Activated CD8-positive, alpha-beta memory T cell treated with anti-CD3 and anti-CD28 coated beads, Interleukin-2, amount 10 ng/mL, durations not matched to agents 7 days and 5 days (primary cell): ENCODE measurements at regions not wholly inside any gene's neighbourhood (a gene's known extent, or its start where the extent isn't known, plus 50 kb on each side); places are given as distances from the start of the nearest gene placed in this dataset.
"Not testable (repeated sequence)": the region's sequence is repeated elsewhere in the genome, so short reads cannot be mapped to it uniquely, and the experiment has no call there.

Source experiments
- ATAC-seq: fragments of 150-1000 bp; cut with Tn5 transposase; one replicate; pipeline ENCODE4 v1.10.0; 2021; ENCODE audit warnings: moderate library complexity
- CTCF ChIA-PET: fragments of 350-600 bp; sonication (Branson Sonifier 250); formaldehyde crosslinking; loops from one replicate; lab custom pipeline; 2021; ENCODE audit warnings: antibody characterized with exemption; lab: Charles Lee
- DNase-seq: peaks from one replicate; pipeline ENCODE4 v3.0.0-alpha.2; 2020
- H3K27ac Mint-ChIP-seq: one replicate; pipeline ENCODE4 v1.8.0; 2021; ENCODE audit warnings: mild to moderate bottlenecking, mixed read lengths
- H3K27me3 Mint-ChIP-seq: one replicate; pipeline ENCODE4 v1.8.0; 2021; ENCODE audit warnings: mixed read lengths
- H3K36me3 Mint-ChIP-seq: one replicate; pipeline ENCODE4 v1.8.0; 2021; ENCODE audit warnings: mild to moderate bottlenecking, mixed read lengths
- H3K4me1 Mint-ChIP-seq: one replicate; pipeline ENCODE4 v1.8.0; 2021; ENCODE audit warnings: mixed read lengths
- H3K4me3 Mint-ChIP-seq: one replicate; pipeline ENCODE4 v1.8.0; 2021; ENCODE audit warnings: mild to moderate bottlenecking, moderate library complexity, mixed read lengths
- H3K9me3 Mint-ChIP-seq: one replicate; pipeline ENCODE4 v1.8.0; 2022; ENCODE audit warnings: low read depth, mixed read lengths

DNA sequence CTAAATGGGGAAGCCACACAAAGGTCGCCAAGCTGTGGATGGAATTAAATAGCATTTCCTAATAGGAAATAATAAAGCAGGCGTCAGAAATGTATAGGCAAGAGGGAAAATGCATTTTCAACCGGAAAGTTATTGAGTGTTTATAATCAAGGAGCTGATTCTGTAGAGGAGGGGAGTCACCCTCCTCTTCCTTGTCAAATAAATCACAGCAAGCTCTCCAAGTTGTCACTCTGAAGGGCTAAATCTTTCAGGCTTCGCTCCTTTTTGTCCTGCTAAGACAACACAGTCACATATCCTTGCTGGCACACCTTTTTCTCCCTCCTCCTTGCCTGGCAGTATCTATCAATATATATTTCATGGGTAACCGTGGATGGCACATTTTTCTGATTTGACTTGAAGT is 338.4 kb downstream of the SATB1 start:
- ATAC-seq (no peak), DNase-seq (no peak)
- peaks cover 26% of the 10 kb centered on the region for H3K27me3 Mint-ChIP-seq
- no peak overlapping the region for H3K27ac Mint-ChIP-seq
- H3K4me1 Mint-ChIP-seq, result peaks cover 10% of the 10 kb centered on the region
- H3K4me3 Mint-ChIP-seq, result no peak overlapping the region
- H3K36me3 Mint-ChIP-seq, result no peaks in the 10 kb centered on the region
- no peaks in the 10 kb centered on the region for H3K9me3 Mint-ChIP-seq
- CTCF ChIA-PET, result no interaction called here

DNA sequence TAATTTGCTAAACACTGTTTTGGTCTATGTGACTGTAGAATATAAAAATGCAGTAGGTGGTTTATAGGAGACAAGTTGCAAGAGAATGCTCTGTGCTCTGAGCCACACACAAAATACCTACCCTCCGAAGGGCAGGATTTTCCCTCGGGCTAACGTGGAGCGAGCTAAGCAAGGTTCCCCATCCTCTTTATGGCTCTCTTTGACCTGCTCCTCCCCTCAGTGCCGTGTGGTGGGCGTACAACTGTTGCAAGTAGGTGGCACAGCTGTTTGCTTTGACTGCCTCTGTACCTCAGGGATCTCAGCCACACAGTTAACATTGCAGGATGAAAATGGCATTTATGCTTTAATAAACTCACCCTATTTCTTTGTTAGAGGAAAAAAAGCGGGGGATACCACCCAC is 339.1 kb downstream of the SATB1 start:
- peaks cover 10% of the 10 kb centered on the region for H3K4me1 Mint-ChIP-seq
- H3K27me3 Mint-ChIP-seq, result peaks cover 28% of the 10 kb centered on the region
- H3K9me3 Mint-ChIP-seq, result no peaks in the 10 kb centered on the region
- no peak overlapping the region for H3K4me3 Mint-ChIP-seq
- DNase-seq, result no peak
- H3K36me3 Mint-ChIP-seq, result no peaks in the 10 kb centered on the region
- CTCF ChIA-PET, result no interaction called here
- H3K27ac Mint-ChIP-seq, result no peak overlapping the region
- no peak for ATAC-seq

DNA sequence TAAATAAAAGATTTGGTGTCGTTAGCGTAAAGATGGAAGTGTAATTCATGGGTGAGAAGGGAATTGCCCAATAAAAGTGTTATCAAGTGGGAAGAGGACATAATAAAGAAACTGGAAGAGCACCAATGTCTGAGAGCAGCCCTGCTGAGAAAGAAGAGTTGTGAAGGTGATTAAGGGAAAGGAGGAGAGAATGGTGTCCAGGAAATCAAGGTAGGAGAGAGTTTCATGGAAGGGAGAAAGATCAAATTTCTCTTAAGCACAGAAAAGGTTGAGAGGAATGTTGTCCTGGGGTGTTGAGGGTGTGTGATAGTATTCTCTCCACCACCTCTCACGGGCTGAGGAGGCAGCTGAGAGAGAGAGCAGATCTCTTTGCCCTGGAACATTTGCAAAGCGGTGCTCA is 339.7 kb downstream of the SATB1 start:
- Mint-ChIP-seq H3K27me3 (peaks cover 25% of the 10 kb centered on the region), H3K9me3 (no peaks in the 10 kb centered on the region), H3K4me3 (no peak overlapping the region), H3K36me3 (no peaks in the 10 kb centered on the region), H3K27ac (no peak overlapping the region), H3K4me1 (peaks cover 10% of the 10 kb centered on the region)
- DNase-seq (no peak), ATAC-seq (no peak)
- CTCF ChIA-PET, result no interaction called here

DNA sequence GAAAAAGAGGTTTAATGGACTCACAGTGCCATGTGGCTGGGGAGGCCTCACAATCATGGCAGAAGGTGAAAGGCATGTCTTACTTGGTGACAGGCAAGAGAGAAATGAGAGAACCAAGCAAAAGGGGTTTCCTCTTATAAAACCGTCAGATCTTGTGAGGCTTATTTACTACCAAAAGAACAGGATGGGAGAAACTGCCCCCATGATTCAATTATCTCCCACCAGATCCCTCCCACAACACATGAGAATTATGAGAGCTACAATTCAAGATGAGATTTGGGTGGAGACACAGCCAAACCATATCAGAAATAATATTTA is 340.8 kb upstream of the TBC1D5 start:
- H3K4me1 Mint-ChIP-seq, CTCF ChIA-PET, DNase-seq, H3K9me3 Mint-ChIP-seq, H3K4me3 Mint-ChIP-seq, H3K27ac Mint-ChIP-seq, H3K36me3 Mint-ChIP-seq, ATAC-seq: not testable (repeated sequence)
- peaks cover 28% of the 10 kb centered on the region for H3K27me3 Mint-ChIP-seq

DNA sequence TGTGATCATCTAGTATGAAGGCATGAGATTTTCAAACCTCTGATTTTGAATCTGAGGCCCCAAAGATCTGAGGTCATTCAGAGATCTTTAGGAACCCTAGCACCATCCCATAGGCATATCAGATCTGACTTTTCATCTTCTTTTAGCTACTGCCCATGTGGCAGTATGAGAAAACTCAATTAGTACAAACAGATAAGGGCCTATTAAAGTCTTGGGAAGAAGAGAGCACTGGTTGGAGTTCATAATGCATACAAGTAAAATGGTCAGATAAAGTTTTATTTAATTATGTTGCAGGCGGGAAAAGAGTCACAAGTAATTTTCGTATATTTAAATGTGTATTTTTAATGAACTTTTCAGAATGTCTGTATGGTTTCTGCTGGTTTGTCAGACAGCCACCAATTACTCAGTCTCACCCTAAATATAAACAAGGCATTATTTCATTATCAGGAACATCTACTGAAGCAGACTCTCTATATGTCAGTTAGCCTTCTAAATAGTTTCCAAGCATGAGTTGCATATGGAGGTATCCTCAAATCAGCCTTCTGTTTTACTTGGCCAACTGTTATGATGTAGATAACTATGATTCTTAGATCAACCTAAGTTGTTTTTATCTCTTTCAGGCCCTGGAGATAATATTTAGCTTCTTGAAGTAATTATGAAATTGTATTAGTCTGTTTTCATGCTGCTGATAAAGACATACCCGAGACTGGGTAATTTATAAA is 340.3 kb upstream of the TBC1D5 start:
- no peaks in the 10 kb centered on the region for H3K36me3 Mint-ChIP-seq
- peaks cover 1% of the 10 kb centered on the region for H3K4me1 Mint-ChIP-seq
- H3K9me3 Mint-ChIP-seq, result no peaks in the 10 kb centered on the region
- no peak overlapping the region for H3K4me3 Mint-ChIP-seq
- DNase-seq (no peak), ATAC-seq (no peak)
- no peak overlapping the region for H3K27ac Mint-ChIP-seq
- CTCF ChIA-PET, result no interaction called here
- peaks cover 28% of the 10 kb centered on the region for H3K27me3 Mint-ChIP-seq

DNA sequence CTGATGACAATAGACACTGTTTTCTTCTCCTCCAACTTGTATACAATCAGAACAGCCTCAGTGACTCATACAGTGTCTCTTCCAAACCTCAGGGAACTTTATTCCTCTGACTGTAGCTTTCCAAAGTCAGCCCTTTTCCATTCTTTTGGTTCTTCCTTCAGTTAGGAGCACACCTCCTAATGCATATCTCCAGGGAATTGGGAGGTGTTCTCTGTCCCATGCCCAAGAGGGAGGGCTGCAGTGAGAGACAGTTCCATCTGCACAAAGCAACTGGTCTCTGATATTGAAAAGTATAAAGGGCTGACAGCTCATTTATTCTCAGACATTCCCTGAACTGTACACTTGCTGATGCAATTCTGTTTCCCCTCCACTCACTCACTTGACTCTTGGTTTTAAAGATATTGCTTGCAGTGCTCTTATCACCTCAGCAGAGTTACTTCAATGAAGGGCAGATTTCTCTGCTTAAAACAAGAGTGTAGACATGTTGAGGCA is 337.8 kb upstream of the TBC1D5 start:
- CTCF ChIA-PET, result no interaction called here
- Mint-ChIP-seq H3K36me3 (no peaks in the 10 kb centered on the region), H3K4me1 (no peaks in the 10 kb centered on the region), H3K27ac (no peak overlapping the region), H3K27me3 (peaks cover 16% of the 10 kb centered on the region), H3K4me3 (no peak overlapping the region), H3K9me3 (no peaks in the 10 kb centered on the region)
- no peak for DNase-seq
- ATAC-seq, result no peak

DNA sequence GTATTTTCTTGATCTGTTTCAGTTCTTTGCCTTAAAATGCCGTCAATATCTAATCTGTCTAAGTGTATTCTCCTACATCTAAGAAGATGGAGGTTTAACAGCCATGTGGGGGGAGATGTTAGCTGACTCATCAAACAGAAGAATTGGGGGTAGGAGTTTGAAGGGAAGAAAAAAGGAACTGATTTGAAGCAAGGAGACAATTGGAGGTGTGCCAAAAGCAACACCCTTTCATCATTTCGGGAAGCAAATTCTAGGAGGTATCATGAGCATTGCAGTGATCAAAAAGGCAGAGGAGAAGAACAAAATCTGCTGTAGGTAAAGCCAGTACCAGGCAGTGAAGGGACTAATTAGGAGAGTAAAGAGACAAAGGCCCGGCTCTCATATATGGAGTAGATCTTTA is 337.3 kb upstream of the TBC1D5 start:
- DNase-seq, result no peak
- Mint-ChIP-seq H3K4me1 (no peaks in the 10 kb centered on the region), H3K9me3 (no peaks in the 10 kb centered on the region), H3K36me3 (no peaks in the 10 kb centered on the region), H3K27ac (no peak overlapping the region), H3K27me3 (peaks cover 15% of the 10 kb centered on the region), H3K4me3 (no peak overlapping the region)
- CTCF ChIA-PET, result no interaction called here
- ATAC-seq, result no peak

DNA sequence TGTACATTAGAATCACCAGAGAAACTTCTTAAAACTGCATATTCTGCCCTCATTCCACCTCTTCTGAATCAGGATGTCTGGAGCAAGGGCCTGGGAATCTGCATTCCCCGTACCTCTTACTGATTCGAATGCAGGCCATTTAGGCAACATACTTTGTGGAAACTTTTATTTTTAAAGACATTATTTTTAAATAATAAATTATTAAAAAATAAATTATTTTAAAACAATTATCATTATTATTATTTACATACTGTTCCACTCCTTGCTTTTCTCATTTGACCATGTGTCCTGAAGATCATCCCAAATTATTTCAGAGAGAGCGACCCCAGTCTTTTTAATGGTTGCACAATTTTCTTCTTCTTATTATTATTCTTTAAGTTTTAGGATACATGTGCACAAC is 336.6 kb upstream of the TBC1D5 start:
- Mint-ChIP-seq H3K9me3 (no peaks in the 10 kb centered on the region), H3K27ac (no peak overlapping the region), H3K4me3 (no peak overlapping the region), H3K4me1 (no peaks in the 10 kb centered on the region), H3K27me3 (peaks cover 13% of the 10 kb centered on the region), H3K36me3 (no peaks in the 10 kb centered on the region)
- CTCF ChIA-PET, result no interaction called here
- ATAC-seq (no peak), DNase-seq (no peak)

DNA sequence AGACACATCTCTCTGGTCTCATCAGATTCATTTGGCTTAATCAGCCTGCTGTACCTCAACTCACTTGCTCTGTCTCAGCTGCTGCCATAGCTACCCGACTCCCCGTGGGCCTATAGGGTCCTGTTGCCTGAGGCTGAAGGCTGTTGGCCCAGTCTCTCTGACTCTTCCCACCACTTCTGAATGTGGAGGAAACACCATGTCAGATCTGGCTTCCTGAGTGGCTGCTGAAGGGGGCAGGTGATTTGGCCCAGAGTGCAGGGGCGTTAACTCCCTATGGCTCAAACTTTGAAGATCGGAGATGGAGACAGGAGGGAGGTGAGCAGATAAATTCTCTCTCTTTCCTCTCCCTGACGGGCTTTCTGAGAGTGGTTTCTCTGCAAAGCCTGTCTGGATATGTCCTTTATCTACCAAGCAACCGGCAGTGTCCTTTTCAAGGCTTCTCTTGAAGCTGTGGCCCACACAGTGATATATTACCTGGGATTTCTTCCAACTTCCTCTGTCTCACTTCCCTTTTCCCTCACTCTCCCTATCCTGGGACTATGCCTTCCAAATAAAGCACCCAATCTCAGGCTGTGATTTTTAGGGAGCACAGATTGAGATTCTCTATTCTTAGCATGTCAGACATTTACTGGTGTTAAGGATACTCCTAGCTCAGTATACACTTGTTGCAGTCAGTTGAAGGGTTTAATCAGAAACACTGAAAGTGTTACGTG is 334.9 kb upstream of the TBC1D5 start:
- no peaks in the 10 kb centered on the region for H3K36me3 Mint-ChIP-seq
- H3K4me1 Mint-ChIP-seq, result no peaks in the 10 kb centered on the region
- peaks cover 13% of the 10 kb centered on the region for H3K27me3 Mint-ChIP-seq
- H3K4me3 Mint-ChIP-seq, result no peak overlapping the region
- CTCF ChIA-PET, result no interaction called here
- no peak for ATAC-seq
- no peak overlapping the region for H3K27ac Mint-ChIP-seq
- H3K9me3 Mint-ChIP-seq, result no peaks in the 10 kb centered on the region
- no peak for DNase-seq

DNA sequence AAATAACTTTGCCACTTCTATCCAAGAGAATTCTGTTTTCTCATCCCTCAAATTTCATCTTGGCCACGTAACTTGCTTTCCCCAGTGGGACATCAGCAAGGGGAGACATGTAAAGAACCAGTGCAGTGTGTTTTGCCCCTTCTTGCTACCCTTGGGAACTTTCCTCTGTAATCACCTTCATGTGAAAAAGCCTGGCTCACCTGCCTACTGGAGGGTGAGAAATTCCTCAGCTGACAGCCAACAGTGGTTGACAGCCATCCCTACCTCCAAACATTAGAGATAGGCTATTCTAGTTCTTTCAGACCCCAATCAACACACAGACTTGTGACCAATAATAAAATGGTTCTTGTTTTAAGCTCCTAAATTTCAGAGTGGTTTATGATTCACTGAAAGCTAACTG is 333.9 kb upstream of the TBC1D5 start:
- Mint-ChIP-seq H3K36me3 (no peaks in the 10 kb centered on the region), H3K27ac (no peak overlapping the region), H3K27me3 (peaks cover 8% of the 10 kb centered on the region)

DNA sequence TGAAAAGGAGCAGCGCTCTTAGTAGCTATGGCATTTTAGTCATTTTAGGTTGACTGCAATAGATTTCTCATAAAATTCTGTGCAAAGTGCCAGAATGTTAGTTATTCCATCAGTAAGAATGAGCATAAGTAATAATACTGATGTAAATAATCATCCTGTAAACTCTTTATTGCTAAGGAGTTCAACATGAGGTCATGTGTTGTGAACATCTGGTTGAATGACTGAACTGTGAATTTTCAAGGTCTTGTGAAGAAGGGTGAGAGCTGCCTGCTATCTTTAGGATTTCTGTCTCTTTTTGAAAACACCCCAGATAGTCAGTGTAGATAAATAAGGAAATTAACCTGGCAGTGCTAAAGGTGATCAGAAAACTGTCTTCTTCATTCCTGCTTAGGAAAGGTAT is 333.4 kb upstream of the TBC1D5 start:
- Mint-ChIP-seq H3K4me3 (no peak overlapping the region), H3K36me3 (no peaks in the 10 kb centered on the region), H3K9me3 (no peaks in the 10 kb centered on the region), H3K27ac (no peak overlapping the region), H3K4me1 (no peaks in the 10 kb centered on the region), H3K27me3 (peaks cover 8% of the 10 kb centered on the region)
- ATAC-seq (no peak), DNase-seq (no peak)
- CTCF ChIA-PET, result interaction anchor here (0.7 kb wide), 1 partner anchor 799 kb away, joined by 3 read pairs; no protein-coding TSS in a partner anchor

More for the DNA sequence above, 333.9 kb upstream of the TBC1D5 start:
- DNase-seq (no peak), ATAC-seq (no peak)
- no peak overlapping the region for H3K4me3 Mint-ChIP-seq
- CTCF ChIA-PET, result interaction anchor here (0.7 kb wide), 1 partner anchor 798 kb away, joined by 3 read pairs; no protein-coding TSS in a partner anchor
- no peaks in the 10 kb centered on the region for H3K9me3 Mint-ChIP-seq
- no peaks in the 10 kb centered on the region for H3K4me1 Mint-ChIP-seq

DNA sequence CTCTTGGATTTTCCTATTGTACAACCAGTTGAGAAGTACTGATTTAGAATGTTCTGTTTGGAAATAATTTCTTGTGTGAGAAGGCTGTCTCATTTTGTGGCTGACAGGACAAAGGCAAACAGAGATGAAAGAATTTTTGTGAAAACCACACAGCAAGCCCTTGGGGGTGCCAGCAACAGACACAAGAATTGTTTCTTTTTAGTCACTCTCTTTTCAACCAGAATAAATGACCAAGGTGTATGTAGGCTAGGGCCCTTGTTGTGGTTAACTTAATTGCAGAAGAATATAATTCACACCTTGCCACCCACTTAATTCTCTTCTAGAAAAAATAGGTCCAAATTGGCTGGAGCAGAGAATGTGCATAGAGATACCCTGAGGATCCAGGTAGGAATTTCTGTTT is 329.4 kb upstream of the TBC1D5 start:
- no peak overlapping the region for H3K4me3 Mint-ChIP-seq
- no peak overlapping the region for H3K27ac Mint-ChIP-seq
- ATAC-seq (no peak), DNase-seq (no peak)
- no peaks in the 10 kb centered on the region for H3K4me1 Mint-ChIP-seq
- CTCF ChIA-PET, result no interaction called here
- no peaks in the 10 kb centered on the region for H3K27me3 Mint-ChIP-seq
- H3K9me3 Mint-ChIP-seq, result no peaks in the 10 kb centered on the region
- H3K36me3 Mint-ChIP-seq, result no peaks in the 10 kb centered on the region

DNA sequence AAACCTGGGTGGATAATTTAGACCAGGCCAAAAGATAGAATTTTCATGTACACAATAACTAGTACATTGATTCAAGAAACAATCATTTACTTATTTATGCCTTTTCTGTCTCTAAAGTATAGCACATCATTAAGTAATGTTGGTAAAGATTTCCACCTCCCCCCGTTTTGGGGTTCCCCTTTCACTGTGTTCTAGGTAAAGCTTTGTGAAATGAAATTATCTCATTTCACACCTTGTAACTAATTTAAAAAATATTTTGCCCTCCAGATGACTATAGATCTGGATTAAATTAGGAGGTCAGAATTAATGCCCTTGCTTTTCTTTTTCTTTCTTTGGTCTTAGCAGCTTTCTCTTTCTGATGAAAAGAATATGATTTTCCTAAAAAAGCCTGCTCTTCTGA is 328.5 kb upstream of the TBC1D5 start:
- H3K4me3 Mint-ChIP-seq, result no peak overlapping the region
- H3K27ac Mint-ChIP-seq, result no peak overlapping the region
- no peaks in the 10 kb centered on the region for H3K27me3 Mint-ChIP-seq
- DNase-seq (no peak), ATAC-seq (no peak)
- no peaks in the 10 kb centered on the region for H3K4me1 Mint-ChIP-seq
- H3K9me3 Mint-ChIP-seq, result no peaks in the 10 kb centered on the region
- H3K36me3 Mint-ChIP-seq, result no peaks in the 10 kb centered on the region
- CTCF ChIA-PET, result no interaction called here

DNA sequence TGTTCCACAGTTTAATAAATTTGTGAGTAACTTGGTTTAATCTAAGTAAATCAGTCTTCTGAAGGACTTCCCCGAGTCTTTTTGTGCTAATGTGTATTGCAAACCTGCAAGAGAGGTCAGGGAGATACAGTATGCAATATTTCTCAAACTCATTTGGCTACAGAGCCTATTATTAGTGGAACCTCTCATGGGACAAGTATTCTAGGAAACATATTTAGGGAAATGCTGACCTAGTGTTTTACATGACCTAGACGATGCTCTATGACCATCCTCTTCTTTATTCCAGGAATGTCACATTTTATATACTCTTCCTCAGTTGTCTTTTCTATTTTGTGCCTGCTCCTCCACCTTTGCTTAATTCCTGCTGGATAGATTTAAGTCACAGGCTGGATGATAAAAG is 327.8 kb upstream of the TBC1D5 start:
- CTCF ChIA-PET, result no interaction called here
- no peaks in the 10 kb centered on the region for H3K4me1 Mint-ChIP-seq
- no peak for ATAC-seq

More for the DNA sequence above, 327.8 kb upstream of the TBC1D5 start:
- Mint-ChIP-seq H3K36me3 (no peaks in the 10 kb centered on the region), H3K4me3 (no peak overlapping the region), H3K27ac (no peak overlapping the region), H3K9me3 (no peaks in the 10 kb centered on the region), H3K27me3 (no peaks in the 10 kb centered on the region)
- no peak for DNase-seq
